GM19468 (cell line): ENCODE measurements at regions not wholly inside any gene's neighbourhood (a gene's known extent, or its start where the extent isn't known, plus 50 kb on each side); places are given as distances from the start of the nearest gene placed in this dataset.
"Not testable (repeated sequence)": the region's sequence is repeated elsewhere in the genome, so short reads cannot be mapped to it uniquely, and the experiment has no call there.

ENCODE experiments used
- ATAC-seq: cut with Tn5 transposase; IDR thresholded peaks from one replicate; pipeline ENCODE4 v1.9.1; 2021; ENCODE audit warnings: mild to moderate bottlenecking, moderate library complexity, moderate number of reproducible peaks; ENCODE audit not compliant: unreplicated experiment; ENCODE audit errors: extremely low read depth

GRCh38 chr2:65782186-65782585 is 349.8 kb upstream of the SPRED2 start:
- ATAC-seq, result no peak

- no peak for ATAC-seq
Observed at GRCh38 chr2:65781756-65782155, 349.4 kb upstream of the SPRED2 start.

GRCh38 chr2:65779021-65779420 is 346.6 kb upstream of the SPRED2 start:
- no peak for ATAC-seq

GRCh38 chr2:65778137-65778536 is 345.7 kb upstream of the SPRED2 start:
- ATAC-seq, result no peak

GRCh38 chr2:65775839-65776238 is 343.4 kb upstream of the SPRED2 start:
- no peak for ATAC-seq

- ATAC-seq, result no peak
Observed at GRCh38 chr2:65767946-65768345, 335.5 kb upstream of the SPRED2 start.

GRCh38 chr2:65766768-65767267 is 334.4 kb upstream of the SPRED2 start:
- no peak for ATAC-seq

GRCh38 chr2:65765376-65765775 is 333.0 kb upstream of the SPRED2 start:
- no peak for ATAC-seq

- no peak for ATAC-seq
Observed at GRCh38 chr2:65762068-65762467, 329.7 kb upstream of the SPRED2 start.

- no peak for ATAC-seq
Observed at GRCh38 chr2:65754219-65754618, 321.8 kb upstream of the SPRED2 start.

GRCh38 chr2:65751408-65751807 is 319.0 kb upstream of the SPRED2 start:
- no peak for ATAC-seq

- ATAC-seq, result no peak
Observed at GRCh38 chr2:65749545-65749944, 317.1 kb upstream of the SPRED2 start.

GRCh38 chr2:65747875-65748274 is 315.5 kb upstream of the SPRED2 start:
- ATAC-seq, result not testable (repeated sequence)

- no peak for ATAC-seq
Observed at GRCh38 chr2:65746931-65747675, 314.7 kb upstream of the SPRED2 start.

- no peak for ATAC-seq
Observed at GRCh38 chr2:65744477-65745200, 312.2 kb upstream of the SPRED2 start.

GRCh38 chr2:65742977-65743376 is 310.6 kb upstream of the SPRED2 start:
- ATAC-seq, result no peak

GRCh38 chr2:65739927-65740326 is 307.5 kb upstream of the SPRED2 start:
- ATAC-seq, result no peak

GRCh38 chr2:65737452-65738011 is 305.1 kb upstream of the SPRED2 start:
- ATAC-seq, result no peak

GRCh38 chr2:65731476-65731875 is 299.1 kb upstream of the SPRED2 start:
- no peak for ATAC-seq

- ATAC-seq, result no peak
Observed at GRCh38 chr2:65730186-65730585, 297.8 kb upstream of the SPRED2 start.

- ATAC-seq, result no peak
Observed at GRCh38 chr2:65729246-65729645, 296.8 kb upstream of the SPRED2 start.
